ENCODE measurements at regions not wholly inside any gene's neighbourhood (a gene's known extent, or its start where the extent isn't known, plus 50 kb on each side); places are given as distances from the start of the nearest gene placed in this dataset.

- TF ChIP-seq JUND (IDR thresholded peaks at IDR 0.05) (no peak), REST (IDR thresholded peaks at IDR 0.05) (no peak), CTCF (IDR thresholded peaks at IDR 0.05; ENCODE audit: low read depth, low read length, missing input control) (no peak), FOXA1 (IDR thresholded peaks at IDR 0.05) (no peak), MAX (IDR thresholded peaks at IDR 0.05) (no peak), HNF4A (conservative IDR thresholded peaks at IDR 0.05) (no peak), RAD21 (IDR thresholded peaks at IDR 0.05) (no peak), RXRA (IDR thresholded peaks at IDR 0.05) (no peak), YY1 (IDR thresholded peaks at IDR 0.05) (no peak), GABPA (IDR thresholded peaks at IDR 0.05 in 1 of 2, conservative IDR thresholded peaks at IDR 0.05 in 1 of 2) (no peak), SP1 (IDR thresholded peaks at IDR 0.05) (no peak), NR2F2 (IDR thresholded peaks at IDR 0.05) (no peak)
- TF ChIP-seq, protein P1, sequence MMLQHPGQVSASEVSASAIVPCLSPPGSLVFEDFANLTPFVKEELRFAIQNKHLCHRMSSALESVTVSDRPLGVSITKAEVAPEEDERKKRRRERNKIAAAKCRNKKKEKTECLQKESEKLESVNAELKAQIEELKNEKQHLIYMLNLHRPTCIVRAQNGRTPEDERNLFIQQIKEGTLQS (IDR thresholded peaks at IDR 0.05) = no peak
- TF ChIP-seq, protein P2, sequence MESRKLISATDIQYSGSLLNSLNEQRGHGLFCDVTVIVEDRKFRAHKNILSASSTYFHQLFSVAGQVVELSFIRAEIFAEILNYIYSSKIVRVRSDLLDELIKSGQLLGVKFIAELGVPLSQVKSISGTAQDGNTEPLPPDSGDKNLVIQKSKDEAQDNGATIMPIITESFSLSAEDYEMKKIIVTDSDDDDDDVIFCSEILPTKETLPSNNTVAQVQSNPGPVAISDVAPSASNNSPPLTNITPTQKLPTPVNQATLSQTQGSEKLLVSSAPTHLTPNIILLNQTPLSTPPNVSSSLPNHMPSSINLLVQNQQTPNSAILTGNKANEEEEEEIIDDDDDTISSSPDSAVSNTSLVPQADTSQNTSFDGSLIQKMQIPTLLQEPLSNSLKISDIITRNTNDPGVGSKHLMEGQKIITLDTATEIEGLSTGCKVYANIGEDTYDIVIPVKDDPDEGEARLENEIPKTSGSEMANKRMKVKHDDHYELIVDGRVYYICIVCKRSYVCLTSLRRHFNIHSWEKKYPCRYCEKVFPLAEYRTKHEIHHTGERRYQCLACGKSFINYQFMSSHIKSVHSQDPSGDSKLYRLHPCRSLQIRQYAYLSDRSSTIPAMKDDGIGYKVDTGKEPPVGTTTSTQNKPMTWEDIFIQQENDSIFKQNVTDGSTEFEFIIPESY (IDR thresholded peaks at IDR 0.05) = no peak
Observed at GRCh38 chr7:101699399-101699798, 70.3 kb upstream of the MYL10 start.

Data from liver (tissue), 3 donors.